ENCODE measurements at regions not wholly inside any gene's neighbourhood (a gene's known extent, or its start where the extent isn't known, plus 50 kb on each side); places are given as distances from the start of the nearest gene placed in this dataset.

DNA sequence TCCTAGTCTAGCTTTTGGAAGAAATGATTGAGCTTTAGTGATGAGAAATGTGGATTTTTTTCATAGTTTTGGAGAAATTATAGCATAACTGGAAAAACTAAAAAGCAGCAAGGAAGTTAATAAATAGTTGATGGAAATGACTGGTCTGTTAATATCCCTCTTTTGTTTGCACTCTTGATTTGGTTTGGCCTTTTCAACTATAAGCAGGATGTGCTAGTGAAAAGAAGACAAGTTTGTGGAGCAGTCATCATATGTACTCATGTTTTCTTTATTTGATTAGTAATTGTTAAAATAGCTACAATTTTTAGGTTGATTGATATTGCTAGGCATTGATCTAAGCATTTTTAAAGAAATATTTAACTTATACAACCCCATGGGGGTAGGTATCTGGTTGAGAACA lies 374.7 kb downstream of the TAF11L14 start:
- TF ChIP-seq, protein P1, sequence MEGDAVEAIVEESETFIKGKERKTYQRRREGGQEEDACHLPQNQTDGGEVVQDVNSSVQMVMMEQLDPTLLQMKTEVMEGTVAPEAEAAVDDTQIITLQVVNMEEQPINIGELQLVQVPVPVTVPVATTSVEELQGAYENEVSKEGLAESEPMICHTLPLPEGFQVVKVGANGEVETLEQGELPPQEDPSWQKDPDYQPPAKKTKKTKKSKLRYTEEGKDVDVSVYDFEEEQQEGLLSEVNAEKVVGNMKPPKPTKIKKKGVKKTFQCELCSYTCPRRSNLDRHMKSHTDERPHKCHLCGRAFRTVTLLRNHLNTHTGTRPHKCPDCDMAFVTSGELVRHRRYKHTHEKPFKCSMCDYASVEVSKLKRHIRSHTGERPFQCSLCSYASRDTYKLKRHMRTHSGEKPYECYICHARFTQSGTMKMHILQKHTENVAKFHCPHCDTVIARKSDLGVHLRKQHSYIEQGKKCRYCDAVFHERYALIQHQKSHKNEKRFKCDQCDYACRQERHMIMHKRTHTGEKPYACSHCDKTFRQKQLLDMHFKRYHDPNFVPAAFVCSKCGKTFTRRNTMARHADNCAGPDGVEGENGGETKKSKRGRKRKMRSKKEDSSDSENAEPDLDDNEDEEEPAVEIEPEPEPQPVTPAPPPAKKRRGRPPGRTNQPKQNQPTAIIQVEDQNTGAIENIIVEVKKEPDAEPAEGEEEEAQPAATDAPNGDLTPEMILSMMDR (IDR thresholded peaks at IDR 0.05) = no peak
- TF ChIP-seq POLR2AphosphoS5 (IDR thresholded peaks at IDR 0.05; ENCODE audit: low read depth, low read length) = no peak
- TF ChIP-seq, protein P2, sequence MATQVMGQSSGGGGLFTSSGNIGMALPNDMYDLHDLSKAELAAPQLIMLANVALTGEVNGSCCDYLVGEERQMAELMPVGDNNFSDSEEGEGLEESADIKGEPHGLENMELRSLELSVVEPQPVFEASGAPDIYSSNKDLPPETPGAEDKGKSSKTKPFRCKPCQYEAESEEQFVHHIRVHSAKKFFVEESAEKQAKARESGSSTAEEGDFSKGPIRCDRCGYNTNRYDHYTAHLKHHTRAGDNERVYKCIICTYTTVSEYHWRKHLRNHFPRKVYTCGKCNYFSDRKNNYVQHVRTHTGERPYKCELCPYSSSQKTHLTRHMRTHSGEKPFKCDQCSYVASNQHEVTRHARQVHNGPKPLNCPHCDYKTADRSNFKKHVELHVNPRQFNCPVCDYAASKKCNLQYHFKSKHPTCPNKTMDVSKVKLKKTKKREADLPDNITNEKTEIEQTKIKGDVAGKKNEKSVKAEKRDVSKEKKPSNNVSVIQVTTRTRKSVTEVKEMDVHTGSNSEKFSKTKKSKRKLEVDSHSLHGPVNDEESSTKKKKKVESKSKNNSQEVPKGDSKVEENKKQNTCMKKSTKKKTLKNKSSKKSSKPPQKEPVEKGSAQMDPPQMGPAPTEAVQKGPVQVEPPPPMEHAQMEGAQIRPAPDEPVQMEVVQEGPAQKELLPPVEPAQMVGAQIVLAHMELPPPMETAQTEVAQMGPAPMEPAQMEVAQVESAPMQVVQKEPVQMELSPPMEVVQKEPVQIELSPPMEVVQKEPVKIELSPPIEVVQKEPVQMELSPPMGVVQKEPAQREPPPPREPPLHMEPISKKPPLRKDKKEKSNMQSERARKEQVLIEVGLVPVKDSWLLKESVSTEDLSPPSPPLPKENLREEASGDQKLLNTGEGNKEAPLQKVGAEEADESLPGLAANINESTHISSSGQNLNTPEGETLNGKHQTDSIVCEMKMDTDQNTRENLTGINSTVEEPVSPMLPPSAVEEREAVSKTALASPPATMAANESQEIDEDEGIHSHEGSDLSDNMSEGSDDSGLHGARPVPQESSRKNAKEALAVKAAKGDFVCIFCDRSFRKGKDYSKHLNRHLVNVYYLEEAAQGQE (IDR thresholded peaks at IDR 0.05; ENCODE audit: insufficient read depth in 1 of 2, low read depth in 2 of 2, low read length in 1 of 2) = no peak
